OCI-LY7 (cell line): ENCODE measurements at regions not wholly inside any gene's neighbourhood (a gene's known extent, or its start where the extent isn't known, plus 50 kb on each side); places are given as distances from the start of the nearest gene placed in this dataset.
"Not testable (repeated sequence)": the region's sequence is repeated elsewhere in the genome, so short reads cannot be mapped to it uniquely, and the experiment has no call there.

ENCODE experiments used
- CTCF ChIP-seq: fragments of 200-600 bp; sonication (generic); conservative IDR thresholded peaks from 2 replicates; pipeline ENCODE4 v1.5.1; 2014; ENCODE audit warnings: mild to moderate bottlenecking, antibody characterized with exemption, low read length, moderate library complexity, mixed read lengths
- EZH2phosphoT487 ChIP-seq: fragments of 200-600 bp; sonication (generic); IDR thresholded peaks from 2 replicates; pipeline ENCODE4 v1.6.1; 2018; ENCODE audit warnings: low read depth, borderline replicate concordance, mild to moderate bottlenecking, mixed run types, antibody characterized with exemption, low read length, moderate library complexity, mixed read lengths

- TF ChIP-seq CTCF, EZH2phosphoT487: not testable (repeated sequence)
These were observed 1538.4 kb downstream of the CDY2B start for GRCh38 chrY:16341592-16341991.
